Stomach (tissue), 8 donors: ENCODE measurements at regions not wholly inside any gene's neighbourhood (a gene's known extent, or its start where the extent isn't known, plus 50 kb on each side); places are given as distances from the start of the nearest gene placed in this dataset.

Experiments used
- DNase-seq, 2 donors: peaks; one replicate each; pipeline versions ENCODE4 v3.0.0 to v3.0.0-alpha.2; 2013 to 2019
- H3K27ac ChIP-seq, 5 donors: fragments of 200-600 bp in 4 of 5; sonication (generic) in 4 of 5; one replicate each; pipeline ENCODE4 v1.5.1; 2013 to 2019; ENCODE audit warnings: mild to moderate bottlenecking in 1 of 5, moderate library complexity in 1 of 5
- H3K27me3 ChIP-seq, 3 donors: fragments of 200-600 bp; sonication (generic); one replicate each; pipeline ENCODE4 v1.5.1; 2017 to 2019; ENCODE audit warnings: mixed run types in 1 of 3
- H3K36me3 ChIP-seq, 4 donors: fragments of 200-600 bp; sonication (generic); 1 replicate in 3 of 4; 2 replicates in 1 of 4; pipeline ENCODE4 v1.5.1; 2016 to 2019
- H3K4me1 ChIP-seq, 4 donors: fragments of 200-600 bp; sonication (generic); one replicate each; pipeline ENCODE4 v1.5.1; 2016 to 2019
- H3K4me3 ChIP-seq, 4 donors: fragments of 200-600 bp; sonication (generic) in 3 of 4; one replicate each; pipeline ENCODE4 v1.5.1; 2016 to 2019; ENCODE audit warnings: mild to moderate bottlenecking in 1 of 4
- H3K9me3 ChIP-seq, 4 donors: fragments of 200-600 bp; sonication (generic); one replicate each; pipeline ENCODE4 v1.5.1; 2016 to 2019
- CTCF ChIP-seq, 7 experiments: fragments of 450-650 bp in 4 of 7; fragments of 200-600 bp in 3 of 7; sonication (generic) in 3 of 7; IDR thresholded peaks; one replicate each; pipeline ENCODE4 v1.5.1; 2016 to 2019; ENCODE audit warnings: antibody characterized with exemption in 7 of 7, control low read depth in 2 of 7, mild to moderate bottlenecking in 1 of 7
- EP300 ChIP-seq: sonication (generic); formaldehyde crosslinking; IDR thresholded peaks from one replicate; pipeline ENCODE4 v1.6.1; 2017; ENCODE audit warnings: antibody characterized with exemption
- POLR2A ChIP-seq, 4 donors: fragments of 450-650 bp; IDR thresholded peaks; one replicate each; pipeline ENCODE4 v1.6.1; 2016; ENCODE audit warnings: antibody characterized with exemption in 4 of 4, control low read depth in 2 of 4, mild to moderate bottlenecking in 1 of 4, moderate library complexity in 1 of 4
- POLR2AphosphoS5 ChIP-seq, 3 donors: sonication (generic); formaldehyde crosslinking; IDR thresholded peaks; one replicate each; pipeline ENCODE4 v1.6.1; 2016; ENCODE audit warnings: antibody characterized with exemption in 3 of 3
- WGBS, 5 donors: extraction: QIAGEN DNeasy Blood & Tissue Kit in 3 of 5; methylation state at CpG; one replicate each; pipeline versions ENCODE4 v1.1.5 to v1.1.7; 2013 to 2018; 5-methylcytosine and 5-hydroxymethylcytosine counted together
- intact Hi-C: fragments of 100-400 bp; cut with DNase I; formaldehyde crosslinking; loops from one replicate; pipeline ENCODE4 v1.15.1; 2023; ENCODE audit warnings: low total_unique reads
- donor health status: healthy with polysubstance abuse.
- donor health status: Bipolar disorder and iron deficiency.
- donor health status: healthy.

- no peak overlapping the region for H3K4me3 ChIP-seq
- no peaks in the 10 kb centered on the region for H3K27me3 ChIP-seq
- H3K9me3 ChIP-seq, result peaks cover 0 to 36% (median 17%) of the 10 kb centered on the region in 4 donors
- intact Hi-C loops, result no loop called here
- no peak for DNase-seq
- H3K36me3 ChIP-seq, result no peaks in the 10 kb centered on the region
- no peaks in the 10 kb centered on the region for H3K4me1 ChIP-seq
- 78 to 87% (median 82%) methylated on average over 7 of the region's 7 CpGs for WGBS, 5 donors
- H3K27ac ChIP-seq, result no peak overlapping the region
- TF ChIP-seq EP300 (no peak), CTCF (IDR thresholded peaks at IDR 0.05) (no peak), POLR2A (IDR thresholded peaks at IDR 0.05) (no peak), POLR2AphosphoS5 (IDR thresholded peaks at IDR 0.05) (no peak)
These were observed 50.3 kb upstream of the CXCL12 start for GRCh38 chr10:44435196-44435595.

- Histone ChIP-seq H3K4me1 (no peaks in the 10 kb centered on the region), H3K4me3 (no peak overlapping the region), H3K27me3 (no peaks in the 10 kb centered on the region), H3K9me3 (peaks cover 0 to 28% (median 12%) of the 10 kb centered on the region in 4 donors), H3K27ac (no peak overlapping the region), H3K36me3 (no peaks in the 10 kb centered on the region)
- 22 to 70% (median 31%) methylated on average over 1 of the region's 1 CpG for WGBS, 5 donors
- TF ChIP-seq POLR2A (IDR thresholded peaks at IDR 0.05) (no peak), EP300 (no peak), POLR2AphosphoS5 (IDR thresholded peaks at IDR 0.05) (no peak), CTCF (IDR thresholded peaks at IDR 0.05) (no peak)
- no peak for DNase-seq
- intact Hi-C loops, result no loop called here
These were observed 51.3 kb upstream of the CXCL12 start for GRCh38 chr10:44436240-44436639.

GRCh38 chr10:44437840-44438511 lies 53.1 kb upstream of the CXCL12 start:
- no peak for DNase-seq
- Histone ChIP-seq H3K36me3 (no peaks in the 10 kb centered on the region), H3K4me3 (no peak overlapping the region), H3K27ac (peak overlapping the region in 2 of 5 donors; percentile 38 to 46), H3K4me1 (no peaks in the 10 kb centered on the region), H3K27me3 (no peaks in the 10 kb centered on the region), H3K9me3 (peaks cover 0 to 16% (median 8%) of the 10 kb centered on the region in 4 donors)
- WGBS, 5 donors, result 76 to 90% (median 86%) methylated on average over 4 of the region's 4 CpGs
- intact Hi-C loops, result no loop called here
- TF ChIP-seq CTCF (IDR thresholded peaks at IDR 0.05) (no peak), POLR2AphosphoS5 (IDR thresholded peaks at IDR 0.05) (no peak), EP300 (no peak), POLR2A (IDR thresholded peaks at IDR 0.05) (no peak)

- Histone ChIP-seq H3K4me3 (no peak overlapping the region), H3K9me3 (peaks cover 0 to 2% (median under 1%) of the 10 kb centered on the region in 4 donors), H3K27me3 (no peaks in the 10 kb centered on the region), H3K4me1 (no peaks in the 10 kb centered on the region), H3K27ac (peak overlapping the region in 1 of 5 donors; percentile 33), H3K36me3 (no peaks in the 10 kb centered on the region)
- intact Hi-C loops, result no loop called here
- no peak for DNase-seq
- WGBS, 5 donors, result 72 to 91% (median 85%) methylated on average over 4 to 8 of the region's 8 CpGs
- no peak for TF ChIP-seq POLR2AphosphoS5 (IDR thresholded peaks at IDR 0.05)
- TF ChIP-seq CTCF (IDR thresholded peaks at IDR 0.05), result no peak
- TF ChIP-seq POLR2A (IDR thresholded peaks at IDR 0.05), result no peak
- no peak for TF ChIP-seq EP300
These were observed 54.5 kb upstream of the CXCL12 start for GRCh38 chr10:44439239-44439957.
